ENCODE measurements at regions not wholly inside any gene's neighbourhood (a gene's known extent, or its start where the extent isn't known, plus 50 kb on each side); places are given as distances from the start of the nearest gene placed in this dataset.

DNA sequence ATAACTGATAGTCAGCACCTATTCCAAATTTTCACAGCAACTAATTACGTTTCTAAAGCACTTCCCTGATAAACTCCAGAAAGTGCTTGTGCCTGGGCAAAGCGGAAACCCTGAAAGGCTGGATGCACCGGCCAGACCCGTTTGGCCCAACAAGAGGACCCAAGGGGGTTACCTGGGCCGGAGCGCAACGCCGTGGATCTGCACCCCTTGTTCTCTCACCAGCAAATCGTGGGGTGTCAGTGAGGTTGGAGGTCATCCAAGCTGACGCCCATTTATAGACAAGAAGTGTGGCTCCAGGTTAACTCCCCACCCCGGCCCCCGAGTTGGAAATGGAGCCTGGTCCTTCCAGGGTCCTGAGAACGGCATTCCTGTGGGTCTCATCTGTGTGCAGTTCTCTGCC lies 167.0 kb upstream of the HDAC4 start:
- POLR2A ChIA-PET: no interaction called here
- ATAC-seq (no peak), FAIRE-seq (no peak), DNase-seq (ENCODE audit: low read depth, low spot score) (no peak)
- H4K20me1 ChIP-seq (ENCODE audit: control insufficient read depth, insufficient read depth): no peaks in the 10 kb centered on the region
- RAD21 ChIA-PET (ENCODE audit: unreplicated experiment): no interaction called here
- no peaks in the 10 kb centered on the region for H3K79me2 ChIP-seq (ENCODE audit: control insufficient read depth, insufficient read depth, low read length)
- no peaks in the 10 kb centered on the region for H3K4me1 ChIP-seq (ENCODE audit: control insufficient read depth, insufficient read depth, low read length)
- H3K9ac ChIP-seq (ENCODE audit: control insufficient read depth, insufficient read depth, low read length): no peak overlapping the region
- H2AFZ ChIP-seq (ENCODE audit: control insufficient read depth, low read depth, low read length): no peak overlapping the region
- H3K4me2 ChIP-seq (ENCODE audit: control insufficient read depth, insufficient read depth): no peak overlapping the region
- H3K27me3 ChIP-seq (replicated peaks in 1 of 2; ENCODE audit: control insufficient read depth in 2 of 2, insufficient read depth in 2 of 2, low read length in 1 of 2): no peaks in the 10 kb centered on the region; a peak in 1 of 4 replicates
- CTCF ChIA-PET: no interaction called here
- BruUV-seq (replicated peaks): no TSS peak
- no peaks in the 10 kb centered on the region for H3K9me3 ChIP-seq (replicated peaks; ENCODE audit: control insufficient read depth, insufficient read depth, low read length)
- no peaks in the 10 kb centered on the region for H3K36me3 ChIP-seq (ENCODE audit: control insufficient read depth in 2 of 2, insufficient read depth in 2 of 2, low read length in 1 of 2)
- SMC1A ChIA-PET (ENCODE audit: uncharacterized antibody, unreplicated experiment): no interaction called here
- no peak overlapping the region for H3K4me3 ChIP-seq
- WGBS (ENCODE audit: insufficient coverage, insufficient replicate concordance, low lambda C conversion rate, missing lambda C conversion rate): 32% methylated on average over 13 of the region's 13 CpGs
- intact Hi-C loops (cut with micrococcal nuclease; ENCODE audit: unreplicated experiment): no loop called here
- H3K27ac ChIP-seq (ENCODE audit: control insufficient read depth, insufficient read depth): no peak overlapping the region
- in situ Hi-C loops (cut with MboI): no loop called here
- TF ChIP-seq, protein P1, sequence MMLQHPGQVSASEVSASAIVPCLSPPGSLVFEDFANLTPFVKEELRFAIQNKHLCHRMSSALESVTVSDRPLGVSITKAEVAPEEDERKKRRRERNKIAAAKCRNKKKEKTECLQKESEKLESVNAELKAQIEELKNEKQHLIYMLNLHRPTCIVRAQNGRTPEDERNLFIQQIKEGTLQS (IDR thresholded peaks at IDR 0.05; ENCODE audit: borderline replicate concordance, extremely low read depth, low read depth, low read length): no peak
- TF ChIP-seq JUNB (IDR thresholded peaks at IDR 0.05) (no peak), BMI1 (IDR thresholded peaks at IDR 0.05; ENCODE audit: borderline replicate concordance) (no peak), POLR2AphosphoS2 (IDR thresholded peaks at IDR 0.05; ENCODE audit: low read depth, low read length) (no peak), EP300 (IDR thresholded peaks at IDR 0.05; ENCODE audit: borderline replicate concordance in 1 of 2, control insufficient read depth in 1 of 2, low read depth in 2 of 2, low read length in 2 of 2) (no peak), NR2C2 (IDR thresholded peaks at IDR 0.05; ENCODE audit: borderline replicate concordance, control insufficient read depth, insufficient read length, low read depth) (no peak), GABPA (IDR thresholded peaks at IDR 0.05; ENCODE audit: low read depth) (no peak), RELB (IDR thresholded peaks at IDR 0.05; ENCODE audit: low read depth) (no peak), SREBF2 (IDR thresholded peaks at IDR 0.05; ENCODE audit: low read length) (no peak), SKIL (IDR thresholded peaks at IDR 0.05; ENCODE audit: low read depth, poor library complexity, severe bottlenecking) (no peak), EZH2 (IDR thresholded peaks at IDR 0.05; ENCODE audit: borderline replicate concordance, control insufficient read depth, low read depth, low read length) (no peak), CREB1 (IDR thresholded peaks at IDR 0.05; ENCODE audit: low read depth) (no peak)
- TF ChIP-seq, protein P2, sequence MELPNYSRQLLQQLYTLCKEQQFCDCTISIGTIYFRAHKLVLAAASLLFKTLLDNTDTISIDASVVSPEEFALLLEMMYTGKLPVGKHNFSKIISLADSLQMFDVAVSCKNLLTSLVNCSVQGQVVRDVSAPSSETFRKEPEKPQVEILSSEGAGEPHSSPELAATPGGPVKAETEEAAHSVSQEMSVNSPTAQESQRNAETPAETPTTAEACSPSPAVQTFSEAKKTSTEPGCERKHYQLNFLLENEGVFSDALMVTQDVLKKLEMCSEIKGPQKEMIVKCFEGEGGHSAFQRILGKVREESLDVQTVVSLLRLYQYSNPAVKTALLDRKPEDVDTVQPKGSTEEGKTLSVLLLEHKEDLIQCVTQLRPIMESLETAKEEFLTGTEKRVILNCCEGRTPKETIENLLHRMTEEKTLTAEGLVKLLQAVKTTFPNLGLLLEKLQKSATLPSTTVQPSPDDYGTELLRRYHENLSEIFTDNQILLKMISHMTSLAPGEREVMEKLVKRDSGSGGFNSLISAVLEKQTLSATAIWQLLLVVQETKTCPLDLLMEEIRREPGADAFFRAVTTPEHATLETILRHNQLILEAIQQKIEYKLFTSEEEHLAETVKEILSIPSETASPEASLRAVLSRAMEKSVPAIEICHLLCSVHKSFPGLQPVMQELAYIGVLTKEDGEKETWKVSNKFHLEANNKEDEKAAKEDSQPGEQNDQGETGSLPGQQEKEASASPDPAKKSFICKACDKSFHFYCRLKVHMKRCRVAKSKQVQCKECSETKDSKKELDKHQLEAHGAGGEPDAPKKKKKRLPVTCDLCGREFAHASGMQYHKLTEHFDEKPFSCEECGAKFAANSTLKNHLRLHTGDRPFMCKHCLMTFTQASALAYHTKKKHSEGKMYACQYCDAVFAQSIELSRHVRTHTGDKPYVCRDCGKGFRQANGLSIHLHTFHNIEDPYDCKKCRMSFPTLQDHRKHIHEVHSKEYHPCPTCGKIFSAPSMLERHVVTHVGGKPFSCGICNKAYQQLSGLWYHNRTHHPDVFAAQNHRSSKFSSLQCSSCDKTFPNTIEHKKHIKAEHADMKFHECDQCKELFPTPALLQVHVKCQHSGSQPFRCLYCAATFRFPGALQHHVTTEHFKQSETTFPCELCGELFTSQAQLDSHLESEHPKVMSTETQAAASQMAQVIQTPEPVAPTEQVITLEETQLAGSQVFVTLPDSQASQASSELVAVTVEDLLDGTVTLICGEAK (IDR thresholded peaks at IDR 0.05; ENCODE audit: borderline replicate concordance): no peak
- TF ChIP-seq, protein P3, sequence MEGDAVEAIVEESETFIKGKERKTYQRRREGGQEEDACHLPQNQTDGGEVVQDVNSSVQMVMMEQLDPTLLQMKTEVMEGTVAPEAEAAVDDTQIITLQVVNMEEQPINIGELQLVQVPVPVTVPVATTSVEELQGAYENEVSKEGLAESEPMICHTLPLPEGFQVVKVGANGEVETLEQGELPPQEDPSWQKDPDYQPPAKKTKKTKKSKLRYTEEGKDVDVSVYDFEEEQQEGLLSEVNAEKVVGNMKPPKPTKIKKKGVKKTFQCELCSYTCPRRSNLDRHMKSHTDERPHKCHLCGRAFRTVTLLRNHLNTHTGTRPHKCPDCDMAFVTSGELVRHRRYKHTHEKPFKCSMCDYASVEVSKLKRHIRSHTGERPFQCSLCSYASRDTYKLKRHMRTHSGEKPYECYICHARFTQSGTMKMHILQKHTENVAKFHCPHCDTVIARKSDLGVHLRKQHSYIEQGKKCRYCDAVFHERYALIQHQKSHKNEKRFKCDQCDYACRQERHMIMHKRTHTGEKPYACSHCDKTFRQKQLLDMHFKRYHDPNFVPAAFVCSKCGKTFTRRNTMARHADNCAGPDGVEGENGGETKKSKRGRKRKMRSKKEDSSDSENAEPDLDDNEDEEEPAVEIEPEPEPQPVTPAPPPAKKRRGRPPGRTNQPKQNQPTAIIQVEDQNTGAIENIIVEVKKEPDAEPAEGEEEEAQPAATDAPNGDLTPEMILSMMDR (IDR thresholded peaks at IDR 0.05 in 2 of 3, conservative IDR thresholded peaks at IDR 0.05 in 1 of 3; ENCODE audit: control insufficient read depth in 2 of 3, extremely low read depth in 1 of 3, insufficient read depth in 1 of 3, low read depth in 3 of 3, low read length in 3 of 3): no peak

Measured in GM12878 (cell line).